PC-3 (cell line): ENCODE measurements at regions not wholly inside any gene's neighbourhood (a gene's known extent, or its start where the extent isn't known, plus 50 kb on each side); places are given as distances from the start of the nearest gene placed in this dataset.

Experiments
- ATAC-seq: fragments of 200-7000 bp; cut with Tn5 transposase; 2 replicates; pipeline ENCODE4 v1.9.1; 2020; ENCODE audit warnings: mild to moderate bottlenecking, moderate library complexity
- BruUV-seq: library from RNA; stranded (reverse); fragments of 400-500 nt; replicated peaks from 2 replicates; lab custom pipeline; 2021; lab: Mats Ljungman, UMichigan
- CTCF ChIA-PET: fragments of 300-600 bp; sonication (Branson Sonifier 250); formaldehyde crosslinking; loops from one replicate; lab custom pipeline; 2022; ENCODE audit warnings: antibody characterized with exemption; lab: Charles Lee
- POLR2A ChIA-PET: fragments of 300-600 bp; sonication (Branson Sonifier 250); formaldehyde crosslinking; loops from one replicate; lab custom pipeline; 2022; ENCODE audit warnings: antibody characterized with exemption; ENCODE audit not compliant: unreplicated experiment; lab: Charles Lee
- DNase-seq: peaks from one replicate; pipeline ENCODE4 v3.0.0-alpha.2; 2015
- H2AFZ ChIP-seq: fragments of 300-600 bp; sonication (generic); 2 replicates; pipeline ENCODE4 v1.6.0; 2016; ENCODE audit warnings: antibody characterized with exemption, low read length
- H3F3A ChIP-seq: fragments of 300-600 bp; sonication (generic); one replicate; pipeline ENCODE4 v1.6.0; 2017; ENCODE audit warnings: antibody characterized with exemption, low read length, control low read depth, mild to moderate bottlenecking; ENCODE audit not compliant: unreplicated experiment
- H3K27ac ChIP-seq: fragments of 300-600 bp; sonication (generic); 2 replicates; pipeline ENCODE4 v1.5.1; 2016; ENCODE audit warnings: mild to moderate bottlenecking, low read length
- H3K27me3 ChIP-seq: fragments of 300-600 bp; sonication (generic); 2 replicates; pipeline ENCODE4 v1.6.1; 2016; ENCODE audit warnings: low read length, mixed read lengths
- H3K36me3 ChIP-seq: fragments of 300-600 bp; sonication (generic); 2 replicates; pipeline ENCODE4 v1.6.1; 2016; ENCODE audit warnings: low read depth, mixed run types, low read length, mixed read lengths
- H3K4me1 ChIP-seq: fragments of 300-600 bp; sonication (generic); 2 replicates; pipeline ENCODE4 v1.5.1; 2016; ENCODE audit warnings: low read length; ENCODE audit not compliant: insufficient read depth
- H3K4me2 ChIP-seq: fragments of 300-600 bp; sonication (generic); 2 replicates; pipeline ENCODE4 v1.6.0; 2016; ENCODE audit warnings: low read length
- H3K4me3 ChIP-seq: fragments of 300-600 bp; sonication (generic); 2 replicates; pipeline ENCODE4 v1.5.1; 2016; ENCODE audit warnings: mild to moderate bottlenecking, low read length, mixed read lengths
- H3K79me2 ChIP-seq: fragments of 300-600 bp; sonication (generic); 2 replicates; pipeline ENCODE4 v1.6.1; 2017; ENCODE audit warnings: low read length, mixed read lengths
- H3K9ac ChIP-seq: fragments of 300-600 bp; sonication (generic); 2 replicates; pipeline ENCODE4 v1.6.0; 2016; ENCODE audit warnings: mild to moderate bottlenecking, low read length
- H3K9me2 ChIP-seq: fragments of 300-600 bp; sonication (generic); replicated peaks from 2 replicates; pipeline ENCODE4 v1.6.1; 2016; ENCODE audit warnings: mixed run types, low read length, mixed read lengths
- H3K9me3 ChIP-seq: fragments of 300-600 bp; sonication (generic); 2 replicates; pipeline ENCODE4 v1.6.1; 2016; ENCODE audit warnings: low read length, mixed read lengths
- H4K20me1 ChIP-seq: fragments of 300-600 bp; sonication (generic); 2 replicates; pipeline ENCODE4 v1.6.1; 2016; ENCODE audit warnings: low read length, mixed read lengths
- CTCF ChIP-seq: fragments of 300-600 bp; sonication (generic); conservative IDR thresholded peaks from 2 replicates; pipeline ENCODE4 v1.5.1; 2017; ENCODE audit warnings: antibody characterized with exemption, low read depth, mild to moderate bottlenecking, low read length
- EZH2 ChIP-seq: fragments of 300-600 bp; sonication (generic); IDR thresholded peaks from one replicate; pipeline ENCODE4 v1.6.1; 2017; ENCODE audit warnings: antibody characterized with exemption, mild to moderate bottlenecking, low read length; ENCODE audit not compliant: unreplicated experiment
- EZH2phosphoT487 ChIP-seq: fragments of 300-600 bp; sonication (generic); IDR thresholded peaks from 2 replicates; pipeline ENCODE4 v1.6.1; 2018; ENCODE audit warnings: mild to moderate bottlenecking, antibody characterized with exemption, low read length, borderline replicate concordance
- intact Hi-C: fragments of 100-400 bp; cut with micrococcal nuclease; formaldehyde crosslinking; loops from 2 replicates; pipeline ENCODE4 v1.9.0; 2023

DNA sequence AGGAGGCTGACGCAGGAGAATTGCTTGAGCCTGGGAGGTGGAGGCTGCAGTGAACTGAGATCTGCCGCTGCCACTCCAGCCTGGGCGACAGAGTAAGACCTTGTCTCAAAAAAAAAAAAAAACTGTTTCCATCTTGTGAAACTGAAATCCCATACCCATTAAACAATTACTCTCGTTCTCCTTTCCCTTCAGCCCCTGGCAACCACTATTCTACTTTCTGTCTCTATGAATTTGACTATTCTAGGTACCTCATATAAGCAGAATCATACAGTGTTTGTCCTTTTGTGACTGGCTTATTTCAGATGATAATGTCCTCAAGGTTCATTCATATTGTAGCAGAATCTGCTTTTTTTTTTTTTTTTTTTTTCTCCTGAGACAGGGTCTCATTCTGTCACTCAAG, 51.5 kb upstream of the UBE2E1 start:
- DNase-seq = no peak
- H3K4me1 ChIP-seq = peaks cover 18% of the 10 kb centered on the region
- H3K36me3 ChIP-seq = no peaks in the 10 kb centered on the region
- no peaks in the 10 kb centered on the region for H4K20me1 ChIP-seq
- intact Hi-C loops = no loop called here
- H3K4me2 ChIP-seq = no peak overlapping the region
- no peak for ATAC-seq
- no peaks in the 10 kb centered on the region for H3K27me3 ChIP-seq
- no peak overlapping the region for H3K9ac ChIP-seq
- no peak overlapping the region for H3K27ac ChIP-seq
- H3F3A ChIP-seq = no peaks in the 10 kb centered on the region
- no peaks in the 10 kb centered on the region for H3K9me3 ChIP-seq
- H3K79me2 ChIP-seq = no peaks in the 10 kb centered on the region
- no peak overlapping the region for H3K4me3 ChIP-seq
- H2AFZ ChIP-seq = no peak overlapping the region
- H3K9me2 ChIP-seq = no peaks in the 10 kb centered on the region
- ChIA-PET POLR2A (no interaction called here), CTCF (no interaction called here)
- TF ChIP-seq CTCF (no peak), EZH2 (no peak), EZH2phosphoT487 (no peak)
- no TSS peak for BruUV-seq
